Germinal center (tissue), 1 donor: ENCODE measurements at regions not wholly inside any gene's neighbourhood (a gene's known extent, or its start where the extent isn't known, plus 50 kb on each side); places are given as distances from the start of the nearest gene placed in this dataset.

Experiments used
- DNase-seq: peaks from one replicate; pipeline ENCODE4 v3.0.0; 2012; ENCODE audit warnings: mixed read lengths, low spot score

- no peak for DNase-seq
Measured at GRCh38 chr20:22791396-22791795, 207.0 kb upstream of the FOXA2 start.

- no peak for DNase-seq
Measured at GRCh38 chr20:22791877-22792525, 207.6 kb upstream of the FOXA2 start.

- no peak for DNase-seq
Measured at GRCh38 chr20:22794200-22794599, 209.8 kb upstream of the FOXA2 start.

GRCh38 chr20:22795433-22795832 lies 211.1 kb upstream of the FOXA2 start:
- DNase-seq: no peak

- no peak for DNase-seq
Measured at GRCh38 chr20:22795871-22796270, 211.5 kb upstream of the FOXA2 start.

GRCh38 chr20:22796469-22797077 lies 212.2 kb upstream of the FOXA2 start:
- DNase-seq: no peak

GRCh38 chr20:22797103-22797502 lies 212.7 kb upstream of the FOXA2 start:
- no peak for DNase-seq

- no peak for DNase-seq
Measured at GRCh38 chr20:22799687-22800086, 215.3 kb upstream of the FOXA2 start.

- DNase-seq: no peak
Measured at GRCh38 chr20:22800129-22800528, 215.8 kb upstream of the FOXA2 start.

GRCh38 chr20:22801528-22801927 lies 217.2 kb upstream of the FOXA2 start:
- DNase-seq: no peak

- DNase-seq: no peak
Measured at GRCh38 chr20:22802296-22802695, 217.9 kb upstream of the FOXA2 start.

- no peak for DNase-seq
Measured at GRCh38 chr20:22805219-22805618, 220.8 kb upstream of the FOXA2 start.

- DNase-seq: no peak
Measured at GRCh38 chr20:22805996-22806395, 221.6 kb upstream of the FOXA2 start.

- DNase-seq: no peak
Measured at GRCh38 chr20:22807045-22807444, 222.7 kb upstream of the FOXA2 start.

- DNase-seq: no peak
Measured at GRCh38 chr20:22807646-22808244, 223.4 kb upstream of the FOXA2 start.

GRCh38 chr20:22808628-22809027 lies 224.3 kb upstream of the FOXA2 start:
- DNase-seq: no peak

- no peak for DNase-seq
Measured at GRCh38 chr20:22810030-22810429, 225.1 kb upstream of the SSTR4 start.

GRCh38 chr20:22810626-22811569 lies 224.2 kb upstream of the SSTR4 start:
- no peak for DNase-seq

- DNase-seq: no peak
Measured at GRCh38 chr20:22814471-22815205, 220.5 kb upstream of the SSTR4 start.

- no peak for DNase-seq
Measured at GRCh38 chr20:22815206-22815551, 219.9 kb upstream of the SSTR4 start.

GRCh38 chr20:22815603-22816315 lies 219.4 kb upstream of the SSTR4 start:
- DNase-seq: no peak
